ENCODE measurements at regions not wholly inside any gene's neighbourhood (a gene's known extent, or its start where the extent isn't known, plus 50 kb on each side); places are given as distances from the start of the nearest gene placed in this dataset.

DNA sequence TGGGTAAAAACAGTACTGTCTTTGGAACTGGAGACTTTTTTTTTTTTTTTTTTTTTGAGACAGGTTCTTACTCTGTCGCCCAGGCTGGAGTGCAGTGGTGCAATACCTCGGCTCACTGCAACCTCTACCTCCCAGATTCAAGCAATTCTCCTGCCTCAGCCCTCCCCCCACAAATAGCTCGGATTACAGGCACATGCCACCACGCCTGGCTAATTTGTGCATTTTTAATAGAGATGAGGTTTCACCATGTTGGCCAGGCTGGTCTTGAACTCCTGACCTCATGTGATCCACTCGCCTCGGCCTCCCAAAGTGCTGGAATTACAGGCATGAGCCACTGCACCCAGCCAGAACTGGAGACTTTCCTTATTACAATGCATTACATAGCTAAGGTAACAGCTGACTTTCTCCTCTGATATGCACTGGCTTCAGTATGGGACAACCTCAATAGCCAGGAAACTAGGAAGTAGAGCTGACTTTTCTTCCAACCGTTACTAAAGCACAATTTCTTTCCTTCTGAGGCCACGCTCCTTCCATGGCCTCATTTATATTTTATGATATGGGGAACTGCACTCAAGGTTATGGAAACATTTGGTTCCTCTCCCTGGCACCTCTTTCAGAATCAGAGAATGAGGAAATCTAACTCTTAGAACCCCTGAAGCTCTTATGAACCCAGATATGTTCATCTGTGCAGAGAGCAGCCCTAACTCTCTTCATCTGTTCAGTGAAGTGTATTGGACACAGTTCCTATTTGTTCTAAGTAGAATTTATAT, 53.5 kb upstream of the FAM9B start:
- no peak for DNase-seq

DNA sequence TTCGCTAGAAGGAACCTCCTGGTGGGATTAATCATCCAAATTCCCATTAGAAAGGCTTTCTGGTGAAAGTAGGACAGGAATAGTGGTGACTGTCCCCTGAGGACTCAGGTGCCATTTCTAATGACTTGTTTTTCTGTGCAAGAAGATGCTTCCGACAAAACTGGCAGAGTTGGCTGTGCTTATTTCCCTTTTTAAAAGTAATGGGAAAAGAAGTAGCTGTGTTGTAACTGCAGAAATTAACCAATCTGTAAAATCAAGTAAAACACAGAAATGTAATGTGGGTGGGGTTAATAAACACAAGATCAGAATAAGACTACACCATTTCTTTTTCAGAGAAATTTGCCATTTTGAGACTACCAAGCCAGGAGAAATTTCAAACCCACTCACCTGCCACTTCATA, 55.0 kb upstream of the FAM9B start:
- no peak for DNase-seq

DNA sequence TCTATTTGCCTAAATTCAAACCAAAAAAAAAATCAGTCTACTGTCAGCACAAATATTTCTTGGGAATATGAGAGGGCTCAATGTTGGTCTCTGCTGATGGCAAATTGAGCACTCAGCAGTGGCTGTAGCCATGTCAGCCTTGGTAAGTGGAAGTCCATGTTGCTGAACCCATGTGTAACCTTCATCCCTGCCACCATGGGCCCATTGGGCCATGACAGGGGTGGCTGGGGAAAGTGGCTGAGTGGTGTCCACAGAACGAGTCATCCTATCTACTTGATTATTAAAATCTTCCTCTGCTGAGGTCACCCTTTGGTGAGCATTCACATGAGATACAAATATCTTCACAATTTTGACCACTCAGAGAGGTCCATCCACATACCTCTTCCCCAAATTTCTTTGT, 56.8 kb upstream of the FAM9B start:
- DNase-seq: no peak

- no peak for DNase-seq
Observed at GRCh38 chrX:9091258-9091657, 57.3 kb upstream of the FAM9B start.

DNA sequence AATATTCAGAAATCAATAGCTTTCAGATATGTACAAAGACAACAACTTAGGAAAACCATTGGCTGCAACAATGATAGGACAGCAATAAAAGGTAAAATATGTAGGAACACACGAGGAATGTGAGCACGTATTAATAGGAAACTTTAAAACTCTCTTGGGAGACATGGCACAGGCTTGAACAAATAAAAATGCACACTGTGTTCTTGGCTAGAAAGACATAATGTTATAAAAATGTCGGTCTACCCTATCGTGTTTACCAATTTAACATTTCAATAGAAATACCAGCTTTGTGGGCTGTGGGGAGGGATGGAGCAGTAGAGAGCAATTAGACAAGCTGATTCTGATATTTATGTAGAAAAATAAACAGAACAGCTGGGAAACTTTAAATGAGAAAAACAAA, 69.0 kb upstream of the FAM9B start:
- DNase-seq: no peak

DNA sequence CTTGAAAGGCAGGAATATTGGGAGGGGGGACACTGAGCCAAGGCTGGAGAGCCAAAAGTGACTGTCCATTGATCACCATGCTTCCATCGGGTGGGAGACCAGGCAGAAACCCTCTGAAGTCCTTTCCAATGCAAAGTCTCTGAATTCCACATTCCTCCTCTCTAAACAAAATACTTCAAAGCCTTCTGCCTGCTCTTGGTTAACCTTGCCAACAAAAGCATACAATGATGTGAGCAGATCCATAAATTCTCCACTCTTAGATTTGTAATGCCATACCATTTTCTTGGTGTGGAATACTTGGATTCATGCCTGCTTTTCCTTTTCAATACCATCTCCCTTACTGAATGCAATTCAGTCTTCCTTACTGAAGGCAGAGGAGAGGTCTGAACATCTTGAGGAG, 74.1 kb upstream of the FAM9B start:
- DNase-seq: no peak

GRCh38 chrX:9110808-9111207, 76.9 kb upstream of the FAM9B start:
- DNase-seq: peak; percentile 66

- no peak for DNase-seq
Observed at GRCh38 chrX:9114245-9114644, 80.3 kb upstream of the FAM9B start.

- DNase-seq: no peak
Observed at GRCh38 chrX:9117851-9118250, 83.9 kb upstream of the FAM9B start.

GRCh38 chrX:9122519-9123245, 88.8 kb upstream of the FAM9B start:
- DNase-seq: no peak

DNA sequence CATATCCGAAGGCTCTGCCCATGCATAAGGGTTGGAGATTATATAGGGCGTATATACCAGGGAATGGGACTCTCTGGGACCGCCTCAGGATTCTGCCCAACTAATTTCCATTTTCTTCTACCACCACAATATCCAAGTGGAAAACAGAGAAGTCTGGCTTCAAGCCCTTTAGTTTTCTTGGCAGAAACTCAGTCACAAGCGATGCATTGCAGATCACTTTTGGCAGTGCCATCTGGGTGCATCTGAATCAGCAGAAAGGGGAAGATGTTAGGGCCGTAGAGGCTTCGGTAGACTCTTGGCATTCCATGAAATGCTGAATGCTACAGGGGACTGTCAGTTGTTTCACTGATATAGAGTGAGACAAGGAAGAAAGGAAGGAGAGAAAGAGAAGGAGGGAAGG, 94.1 kb upstream of the FAM9B start:
- no peak for DNase-seq

DNA sequence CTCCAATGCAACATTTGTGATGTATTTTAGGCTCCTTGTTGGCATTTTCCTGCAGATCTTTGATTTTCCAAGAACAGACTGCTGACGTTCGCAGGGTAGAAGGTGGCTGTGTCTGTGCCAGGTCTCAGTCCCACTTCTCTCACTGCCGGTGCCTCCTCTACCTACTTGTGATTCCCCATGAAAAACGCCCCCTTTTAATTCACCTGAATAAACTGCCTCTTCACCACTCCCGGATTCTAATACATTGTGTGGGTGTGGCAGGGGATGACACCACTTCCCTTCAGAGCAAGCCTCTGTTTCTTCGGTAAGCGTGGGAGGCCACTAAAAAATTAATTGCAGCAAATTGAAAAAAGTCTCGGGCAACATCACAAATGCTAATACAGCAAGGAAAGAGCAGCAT, 96.1 kb upstream of the FAM9B start:
- DNase-seq: no peak

DNA sequence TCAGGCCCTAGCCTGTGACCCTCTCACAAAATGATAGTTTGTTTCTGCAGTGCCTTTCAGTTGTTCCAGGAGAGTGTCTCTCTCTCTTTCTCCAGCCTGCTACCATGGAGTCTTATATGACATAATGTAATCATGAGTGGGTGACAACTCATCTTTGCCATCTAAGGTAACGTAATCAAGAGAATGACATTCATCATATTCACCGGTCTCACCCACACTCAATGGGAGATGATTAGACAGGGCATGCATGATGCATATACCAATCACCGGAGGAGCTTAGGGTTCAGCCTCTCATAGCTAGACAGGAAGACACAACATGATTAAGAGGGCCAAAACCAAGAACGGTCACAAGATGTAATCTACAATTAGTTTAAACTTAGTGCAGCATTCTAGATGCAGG, 97.1 kb upstream of the FAM9B start:
- DNase-seq: no peak

GRCh38 chrX:9132036-9132638, 98.2 kb upstream of the FAM9B start:
- DNase-seq: no peak

DNA sequence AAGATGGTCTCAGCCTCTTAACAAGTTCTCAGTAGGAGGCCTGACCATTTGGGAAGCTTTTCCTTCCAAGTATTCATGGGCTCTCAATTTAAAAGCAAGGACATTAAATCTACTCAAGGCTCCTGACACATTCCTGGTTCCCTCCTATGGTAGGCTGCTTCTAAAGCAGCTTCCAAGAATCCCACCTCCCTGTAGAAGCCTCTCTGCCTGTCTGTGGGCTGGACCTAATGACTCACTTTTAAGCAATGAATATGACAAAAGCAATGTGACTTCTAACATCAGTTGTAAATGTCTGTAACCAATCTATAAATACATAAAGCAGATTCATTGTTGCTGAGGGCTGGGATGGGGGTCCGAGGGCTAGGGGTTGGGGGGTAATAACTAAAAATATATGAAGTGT, 99.5 kb upstream of the FAM9B start:
- no peak for DNase-seq

DNA sequence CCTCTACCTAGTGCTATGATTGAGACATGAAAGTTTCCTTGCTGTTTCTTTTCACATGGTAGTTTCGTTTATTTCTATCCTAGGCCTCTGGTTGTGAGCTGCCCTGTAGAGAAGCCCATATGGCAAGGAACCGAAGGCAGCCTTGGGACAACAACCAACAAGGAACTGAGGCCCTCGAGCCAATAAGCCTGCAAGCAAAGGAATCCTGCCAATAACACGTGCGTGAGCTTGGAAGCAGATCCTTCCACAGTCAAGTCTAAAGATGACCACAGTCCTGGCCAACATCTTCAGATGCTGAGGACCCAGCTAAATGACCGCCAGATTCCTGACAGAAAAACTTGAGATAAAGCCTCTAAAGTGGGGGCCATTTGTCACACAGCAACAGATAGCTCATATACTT, 100.4 kb upstream of the FAM9B start:
- no peak for DNase-seq

GRCh38 chrX:9135901-9136510, 102.1 kb upstream of the FAM9B start:
- no peak for DNase-seq

- no peak for DNase-seq
Observed at GRCh38 chrX:9137152-9137551, 103.2 kb upstream of the FAM9B start.

DNA sequence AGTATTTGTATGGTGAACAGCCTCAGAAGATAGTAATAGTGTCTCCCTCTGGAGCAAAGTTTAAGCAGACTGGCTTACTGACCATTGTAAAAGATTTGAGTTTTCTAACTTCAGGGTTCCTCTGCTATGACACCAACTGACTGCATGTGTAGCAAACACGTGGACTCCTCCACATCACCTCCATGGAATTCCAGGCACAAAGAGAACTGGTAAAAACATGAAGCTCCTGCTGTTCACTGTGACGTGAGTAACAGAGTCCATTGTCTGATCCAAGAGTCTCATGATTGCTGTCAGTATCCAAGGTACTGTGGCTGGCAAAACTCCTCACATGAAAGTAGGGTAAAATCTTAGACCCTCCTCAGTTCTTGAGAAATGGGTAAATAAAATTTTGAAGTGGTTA, 107.6 kb upstream of the FAM9B start:
- DNase-seq: no peak

DNA sequence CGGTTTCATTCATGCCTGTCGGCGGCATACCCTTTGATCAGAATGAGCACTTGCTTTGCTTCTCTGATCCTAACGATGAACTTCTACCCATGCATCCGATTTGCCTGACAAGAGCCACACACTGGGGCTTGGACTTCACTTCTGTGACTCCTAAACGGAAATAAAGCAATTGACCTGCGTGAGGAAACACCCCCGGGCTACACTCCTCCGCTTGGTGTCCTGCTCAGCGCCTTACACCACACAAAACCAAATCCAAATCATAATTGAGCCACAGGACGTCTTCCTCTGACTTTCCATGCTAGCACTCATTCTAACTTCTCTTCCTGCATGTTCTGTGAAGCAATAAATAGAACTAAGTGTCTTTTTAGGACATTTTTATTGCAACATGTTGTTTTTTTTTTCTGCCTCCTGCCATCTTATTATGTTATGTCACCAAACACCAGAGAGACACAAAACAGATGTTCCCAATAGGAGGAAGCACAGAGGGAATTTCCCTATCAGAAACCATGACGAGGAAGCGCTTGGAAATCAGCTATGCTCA, 110.8 kb upstream of the FAM9B start:
- DNase-seq: no peak

- no peak for DNase-seq
Observed at GRCh38 chrX:9146657-9147056, 112.7 kb upstream of the FAM9B start.

DNA sequence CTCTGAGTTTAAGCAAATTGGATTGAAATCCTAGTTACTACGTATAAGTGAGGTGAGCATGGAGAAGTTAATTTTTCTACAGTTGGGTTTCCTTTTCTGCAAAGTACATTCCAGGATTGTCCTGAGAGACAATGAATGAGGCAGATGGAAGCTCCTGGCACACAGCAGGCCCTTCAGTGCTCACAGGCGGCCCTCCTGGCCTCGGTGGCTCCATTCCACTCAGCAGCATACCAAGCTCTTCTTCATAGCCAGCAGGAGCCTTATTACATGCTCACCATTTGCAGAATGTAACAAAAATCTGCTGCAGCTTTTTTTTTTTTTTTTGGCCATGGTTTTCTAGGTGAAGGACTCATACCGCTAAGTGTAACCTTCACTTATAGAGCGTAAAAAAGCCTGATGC, 113.2 kb upstream of the FAM9B start:
- DNase-seq: no peak

DNA sequence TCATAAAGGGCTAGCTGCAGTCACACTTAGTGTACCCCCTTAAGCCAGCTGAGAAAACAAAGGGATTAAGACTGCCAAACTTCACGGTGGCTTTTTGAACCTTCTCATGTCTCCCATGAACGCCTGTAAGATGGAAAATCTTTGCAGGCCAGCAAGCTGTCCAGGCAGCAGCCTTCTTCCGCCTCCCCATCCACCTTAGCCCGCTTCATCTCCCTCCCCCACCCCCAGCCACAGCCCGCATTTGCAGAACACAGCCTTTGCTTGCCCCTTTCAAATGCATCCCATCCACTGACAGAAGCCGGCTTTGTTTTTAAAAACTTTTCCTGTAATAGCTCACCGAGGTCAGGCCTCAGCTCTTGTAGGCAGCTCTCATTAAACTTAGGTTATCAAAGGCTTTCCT, 113.8 kb upstream of the FAM9B start:
- no peak for DNase-seq

Measured in NCI-H2029 (cell line).